ENCODE measurements at regions not wholly inside any gene's neighbourhood (a gene's known extent, or its start where the extent isn't known, plus 50 kb on each side); places are given as distances from the start of the nearest gene placed in this dataset.

DNA sequence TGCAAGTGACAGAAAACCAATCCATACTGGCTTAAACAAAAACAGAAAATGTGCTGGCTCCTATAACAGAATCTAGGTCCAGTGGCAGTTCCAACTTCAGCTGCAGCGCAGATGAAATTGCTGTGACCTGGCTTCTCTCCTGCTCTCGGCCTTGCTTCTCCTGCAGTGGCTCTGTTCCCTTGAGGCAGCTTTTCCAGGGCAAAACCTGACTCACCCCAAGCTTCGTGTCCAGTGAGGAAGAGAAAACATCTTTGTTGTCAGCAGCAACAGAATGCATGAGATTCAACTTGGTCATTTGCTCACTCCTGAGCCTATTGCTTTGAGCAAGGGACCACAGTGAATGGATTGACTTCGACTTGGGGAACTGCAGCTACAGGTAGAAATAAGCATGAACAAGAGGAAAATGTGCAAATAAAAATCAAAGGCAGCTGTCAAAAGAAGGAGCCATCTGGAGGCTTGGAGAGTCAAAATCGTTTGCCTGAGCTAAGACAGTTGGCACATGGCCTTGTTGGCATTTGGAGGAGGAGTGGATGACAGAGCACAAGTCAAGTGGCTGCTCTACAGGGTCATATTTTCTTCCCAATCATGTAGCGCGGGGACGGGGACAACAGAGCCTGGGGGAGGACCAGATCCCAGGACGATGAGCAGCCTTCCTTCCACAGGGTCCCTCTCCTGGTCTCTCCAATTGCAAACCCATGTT is 523.4 kb downstream of the FGF9 start:
- H3K4me3 Mint-ChIP-seq: no peak overlapping the region
- no peak overlapping the region for H3K27ac Mint-ChIP-seq (ENCODE audit: unreplicated experiment)
- no peak for DNase-seq (ENCODE audit: low read depth, low spot score)
- no peaks in the 10 kb centered on the region for H3K9me3 Mint-ChIP-seq
- TF ChIP-seq, protein P1, sequence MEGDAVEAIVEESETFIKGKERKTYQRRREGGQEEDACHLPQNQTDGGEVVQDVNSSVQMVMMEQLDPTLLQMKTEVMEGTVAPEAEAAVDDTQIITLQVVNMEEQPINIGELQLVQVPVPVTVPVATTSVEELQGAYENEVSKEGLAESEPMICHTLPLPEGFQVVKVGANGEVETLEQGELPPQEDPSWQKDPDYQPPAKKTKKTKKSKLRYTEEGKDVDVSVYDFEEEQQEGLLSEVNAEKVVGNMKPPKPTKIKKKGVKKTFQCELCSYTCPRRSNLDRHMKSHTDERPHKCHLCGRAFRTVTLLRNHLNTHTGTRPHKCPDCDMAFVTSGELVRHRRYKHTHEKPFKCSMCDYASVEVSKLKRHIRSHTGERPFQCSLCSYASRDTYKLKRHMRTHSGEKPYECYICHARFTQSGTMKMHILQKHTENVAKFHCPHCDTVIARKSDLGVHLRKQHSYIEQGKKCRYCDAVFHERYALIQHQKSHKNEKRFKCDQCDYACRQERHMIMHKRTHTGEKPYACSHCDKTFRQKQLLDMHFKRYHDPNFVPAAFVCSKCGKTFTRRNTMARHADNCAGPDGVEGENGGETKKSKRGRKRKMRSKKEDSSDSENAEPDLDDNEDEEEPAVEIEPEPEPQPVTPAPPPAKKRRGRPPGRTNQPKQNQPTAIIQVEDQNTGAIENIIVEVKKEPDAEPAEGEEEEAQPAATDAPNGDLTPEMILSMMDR (conservative IDR thresholded peaks at IDR 0.05): no peak
- peaks cover 11% of the 10 kb centered on the region for H3K27me3 Mint-ChIP-seq (ENCODE audit: low read depth)
- H3K4me1 Mint-ChIP-seq: no peaks in the 10 kb centered on the region
- H3K36me3 Mint-ChIP-seq (ENCODE audit: low read depth): no peaks in the 10 kb centered on the region

DNA sequence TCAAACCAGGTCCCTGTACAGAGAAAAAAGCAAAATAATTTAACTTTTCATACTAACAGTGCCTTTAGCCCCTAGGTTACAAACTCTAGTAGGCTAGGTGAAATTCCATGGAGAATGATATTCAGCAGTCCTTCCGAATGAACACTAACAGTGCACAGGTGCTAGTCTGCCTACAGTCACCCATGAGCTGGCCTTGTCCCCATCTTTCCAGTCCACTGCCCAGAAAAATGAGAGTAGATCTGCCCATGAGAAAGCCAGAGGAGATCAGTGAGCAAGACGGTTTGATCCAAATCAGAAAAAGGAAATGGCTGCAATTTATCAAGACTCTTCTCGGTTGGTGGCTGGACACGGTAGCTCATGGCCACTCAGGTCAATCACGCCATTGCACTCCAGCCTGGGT is 524.9 kb downstream of the FGF9 start:
- Mint-ChIP-seq H3K27me3 (ENCODE audit: low read depth) (peaks cover 12% of the 10 kb centered on the region), H3K4me3 (no peak overlapping the region), H3K27ac (ENCODE audit: unreplicated experiment) (no peak overlapping the region), H3K4me1 (no peaks in the 10 kb centered on the region), H3K36me3 (ENCODE audit: low read depth) (no peaks in the 10 kb centered on the region), H3K9me3 (no peaks in the 10 kb centered on the region)
- no peak for DNase-seq (ENCODE audit: low read depth, low spot score)
- TF ChIP-seq, protein P1 (conservative IDR thresholded peaks at IDR 0.05): no peak

DNA sequence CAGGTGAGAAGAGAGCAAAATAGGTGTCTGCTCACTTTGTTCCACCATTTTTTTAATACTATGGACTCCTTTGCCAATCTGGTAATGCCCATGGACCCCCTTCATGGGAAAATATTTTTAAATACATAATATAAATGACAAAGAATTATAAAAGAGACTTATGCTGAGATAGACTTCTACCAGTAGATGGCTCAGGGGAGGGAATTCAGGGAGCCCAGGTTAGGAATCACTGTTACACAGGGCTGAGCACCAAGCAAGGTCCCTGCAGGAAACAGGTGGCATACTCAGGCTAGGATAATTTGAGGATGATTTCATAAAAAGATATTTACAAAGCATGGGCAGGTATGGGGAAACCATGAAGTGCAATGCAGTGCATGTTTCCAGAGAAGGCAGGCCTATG is 525.9 kb downstream of the FGF9 start:
- no peak overlapping the region for H3K27ac Mint-ChIP-seq (ENCODE audit: unreplicated experiment)
- no peaks in the 10 kb centered on the region for H3K9me3 Mint-ChIP-seq
- H3K27me3 Mint-ChIP-seq (ENCODE audit: low read depth): peaks cover 12% of the 10 kb centered on the region
- H3K4me1 Mint-ChIP-seq: no peaks in the 10 kb centered on the region
- TF ChIP-seq, protein P1 (conservative IDR thresholded peaks at IDR 0.05): no peak
- no peak for DNase-seq (ENCODE audit: low read depth, low spot score)
- H3K36me3 Mint-ChIP-seq (ENCODE audit: low read depth): no peaks in the 10 kb centered on the region
- H3K4me3 Mint-ChIP-seq: no peak overlapping the region

DNA sequence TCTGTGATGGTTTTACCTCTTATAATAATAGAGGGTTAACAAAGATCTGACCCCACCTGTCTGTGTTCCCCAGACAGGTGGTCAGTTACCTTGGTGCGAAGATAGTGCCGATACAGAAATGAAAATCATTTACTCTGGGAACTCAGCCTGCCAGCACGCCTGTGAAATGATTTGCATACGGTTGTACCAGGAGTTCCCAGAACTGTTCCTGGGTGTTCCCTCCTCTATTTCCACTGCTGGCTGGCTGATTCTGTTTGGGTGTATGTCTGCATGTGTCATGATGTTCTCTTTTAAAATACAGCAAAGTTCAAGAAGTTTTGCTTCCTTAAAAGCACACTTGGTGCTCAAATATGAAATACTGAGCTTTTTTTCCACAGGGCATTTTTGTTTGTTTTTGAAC is 527.1 kb downstream of the FGF9 start:
- no peak overlapping the region for H3K27ac Mint-ChIP-seq (ENCODE audit: unreplicated experiment)
- no peak for DNase-seq (ENCODE audit: low read depth, low spot score)
- no peak overlapping the region for H3K4me3 Mint-ChIP-seq
- H3K36me3 Mint-ChIP-seq (ENCODE audit: low read depth): no peaks in the 10 kb centered on the region
- no peaks in the 10 kb centered on the region for H3K4me1 Mint-ChIP-seq
- H3K9me3 Mint-ChIP-seq: no peaks in the 10 kb centered on the region
- H3K27me3 Mint-ChIP-seq (ENCODE audit: low read depth): peaks cover 12% of the 10 kb centered on the region
- TF ChIP-seq, protein P1 (conservative IDR thresholded peaks at IDR 0.05): no peak

DNA sequence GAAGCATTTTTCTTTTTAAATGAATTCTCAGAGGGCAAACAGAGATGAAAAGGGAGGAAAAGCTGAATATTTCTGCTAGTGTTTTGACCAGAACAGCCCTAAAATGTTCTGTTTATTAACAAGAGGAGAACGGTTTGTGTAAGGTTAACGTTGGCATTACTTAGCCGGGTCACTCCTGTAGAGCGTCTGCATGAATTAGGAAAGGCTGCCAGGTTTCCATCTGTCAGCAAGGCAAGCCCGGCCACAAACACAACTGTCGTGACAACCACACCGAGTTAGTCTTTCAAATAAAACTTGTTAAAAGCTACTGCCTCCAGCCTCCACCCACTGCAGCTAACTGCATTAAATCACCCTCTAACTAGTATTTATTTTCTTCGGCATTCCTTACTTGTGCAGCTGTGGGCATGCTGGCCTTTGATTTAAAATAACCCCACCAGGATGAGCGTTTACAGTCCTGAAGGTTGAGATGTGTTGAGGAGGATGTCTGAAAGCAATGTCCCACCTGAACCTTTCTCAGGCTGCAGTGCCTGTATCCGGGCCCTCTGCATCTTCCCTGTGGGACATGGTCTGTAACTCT is 527.9 kb downstream of the FGF9 start:
- no peaks in the 10 kb centered on the region for H3K9me3 Mint-ChIP-seq

More for the DNA sequence above, 527.9 kb downstream of the FGF9 start:
- TF ChIP-seq, protein P1 (conservative IDR thresholded peaks at IDR 0.05): no peak
- Mint-ChIP-seq H3K4me1 (no peaks in the 10 kb centered on the region), H3K27ac (ENCODE audit: unreplicated experiment) (no peak overlapping the region), H3K27me3 (ENCODE audit: low read depth) (peaks cover 12% of the 10 kb centered on the region), H3K4me3 (no peak overlapping the region), H3K36me3 (ENCODE audit: low read depth) (no peaks in the 10 kb centered on the region)
- DNase-seq (ENCODE audit: low read depth, low spot score): no peak
